ENCODE measurements at regions not wholly inside any gene's neighbourhood (a gene's known extent, or its start where the extent isn't known, plus 50 kb on each side); places are given as distances from the start of the nearest gene placed in this dataset.
"Not testable (repeated sequence)": the region's sequence is repeated elsewhere in the genome, so short reads cannot be mapped to it uniquely, and the experiment has no call there.

- H3K4me3 Mint-ChIP-seq; H3K4me1 Mint-ChIP-seq; H3K9me3 Mint-ChIP-seq; H3K36me3 Mint-ChIP-seq; H3K27ac Mint-ChIP-seq; H3K27me3 Mint-ChIP-seq; ATAC-seq (replicated peaks): not testable (repeated sequence)
- peak; percentile 4 for DNase-seq
Measured at GRCh38 chrX:35443091-35443582, 355.0 kb upstream of the MAGEB16 start.

- H3K4me3 Mint-ChIP-seq, result no peak overlapping the region
- ATAC-seq (replicated peaks) (no peak), DNase-seq (no peak)
- H3K27ac Mint-ChIP-seq, result no peak overlapping the region
- H3K36me3 Mint-ChIP-seq, result no peaks in the 10 kb centered on the region
- H3K27me3 Mint-ChIP-seq, result no peaks in the 10 kb centered on the region
- no peaks in the 10 kb centered on the region for H3K4me1 Mint-ChIP-seq
- no peaks in the 10 kb centered on the region for H3K9me3 Mint-ChIP-seq
Measured at GRCh38 chrX:35444671-35445355, 353.3 kb upstream of the MAGEB16 start.

DNA sequence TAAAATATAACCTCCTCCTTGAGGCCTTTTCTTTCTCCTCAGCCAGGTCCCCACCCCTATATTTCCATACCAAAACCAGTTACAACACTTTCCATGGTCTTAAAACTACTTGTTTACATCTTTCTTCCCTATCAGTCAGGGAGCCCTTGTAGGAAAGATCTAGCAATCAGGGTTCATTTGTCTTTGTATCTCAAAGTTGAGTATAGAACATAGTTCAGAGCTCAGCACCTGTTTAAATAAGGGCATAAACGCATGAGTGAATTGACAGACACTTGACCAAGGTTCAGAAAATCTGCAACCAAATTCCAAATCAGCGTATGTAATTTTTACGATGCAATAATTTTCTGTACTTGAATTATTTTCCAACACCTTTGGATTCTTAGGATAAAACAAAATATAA, 352.2 kb upstream of the MAGEB16 start:
- H3K27me3 Mint-ChIP-seq, result no peaks in the 10 kb centered on the region
- H3K4me3 Mint-ChIP-seq, result no peak overlapping the region
- no peaks in the 10 kb centered on the region for H3K9me3 Mint-ChIP-seq
- no peaks in the 10 kb centered on the region for H3K4me1 Mint-ChIP-seq
- H3K27ac Mint-ChIP-seq, result no peak overlapping the region
- ATAC-seq (replicated peaks) (no peak), DNase-seq (no peak)
- H3K36me3 Mint-ChIP-seq, result no peaks in the 10 kb centered on the region

DNA sequence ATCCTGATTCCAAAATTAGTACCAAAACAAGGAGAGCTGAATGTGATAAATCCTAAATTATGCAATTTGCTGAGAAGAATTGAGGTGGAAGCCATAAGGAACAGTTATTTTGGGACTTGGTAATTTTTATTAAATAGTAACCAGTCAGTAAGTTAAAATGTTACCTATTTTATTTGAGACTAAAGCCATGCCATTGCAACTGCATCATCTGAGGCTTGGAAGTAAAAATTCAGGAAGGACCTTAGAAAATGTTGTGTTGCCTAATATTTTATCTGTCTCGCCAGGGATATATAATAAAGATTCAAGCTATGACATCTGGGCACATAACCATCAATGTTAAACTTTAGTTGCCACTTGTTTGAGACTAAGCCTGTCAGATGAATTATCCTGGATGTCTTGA, 341.3 kb upstream of the MAGEB16 start:
- no peak overlapping the region for H3K27ac Mint-ChIP-seq
- no peaks in the 10 kb centered on the region for H3K36me3 Mint-ChIP-seq
- no peaks in the 10 kb centered on the region for H3K27me3 Mint-ChIP-seq
- DNase-seq, result no peak
- H3K4me3 Mint-ChIP-seq, result no peak overlapping the region
- ATAC-seq (replicated peaks), result no peak
- no peaks in the 10 kb centered on the region for H3K4me1 Mint-ChIP-seq
- H3K9me3 Mint-ChIP-seq, result peaks cover 0 to 1% of the 10 kb centered on the region in 2 donors

DNA sequence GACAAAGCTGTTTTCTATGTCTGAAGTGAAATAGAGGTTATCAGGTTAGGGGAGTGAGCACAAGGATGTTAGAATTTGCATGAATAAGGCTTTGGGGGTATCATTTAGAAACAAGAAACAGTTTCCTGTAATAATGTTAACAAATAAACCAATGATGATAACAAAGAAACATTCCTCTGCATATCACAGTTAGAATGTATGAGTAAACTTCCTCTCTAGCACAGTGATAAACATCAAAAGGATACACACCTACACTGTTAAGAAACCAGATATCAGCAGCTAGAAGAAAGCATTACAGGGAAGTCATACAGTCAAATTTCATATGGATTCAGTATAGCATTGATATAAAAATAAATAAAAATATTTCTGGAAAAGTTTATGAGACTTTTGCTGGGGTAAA, 340.0 kb upstream of the MAGEB16 start:
- Mint-ChIP-seq H3K9me3 (peaks cover under 1 to 1% of the 10 kb centered on the region in 2 donors), H3K4me1 (no peaks in the 10 kb centered on the region), H3K27me3 (no peaks in the 10 kb centered on the region), H3K36me3 (no peaks in the 10 kb centered on the region), H3K4me3 (no peak overlapping the region), H3K27ac (no peak overlapping the region)
- DNase-seq (no peak), ATAC-seq (replicated peaks) (no peak)

- Mint-ChIP-seq H3K27me3 (no peaks in the 10 kb centered on the region), H3K4me3 (no peak overlapping the region), H3K27ac (no peak overlapping the region), H3K36me3 (no peaks in the 10 kb centered on the region), H3K4me1 (no peaks in the 10 kb centered on the region), H3K9me3 (peaks cover 1 to 6% of the 10 kb centered on the region in 2 donors)
- ATAC-seq (replicated peaks) (no peak), DNase-seq (no peak)
Measured at GRCh38 chrX:35461164-35461563, 337.0 kb upstream of the MAGEB16 start.

- not testable (repeated sequence) for ATAC-seq (replicated peaks); H3K4me3 Mint-ChIP-seq; H3K4me1 Mint-ChIP-seq; H3K36me3 Mint-ChIP-seq; H3K27ac Mint-ChIP-seq; DNase-seq; H3K27me3 Mint-ChIP-seq; H3K9me3 Mint-ChIP-seq
Measured at GRCh38 chrX:35496671-35497070, 301.5 kb upstream of the MAGEB16 start.

DNA sequence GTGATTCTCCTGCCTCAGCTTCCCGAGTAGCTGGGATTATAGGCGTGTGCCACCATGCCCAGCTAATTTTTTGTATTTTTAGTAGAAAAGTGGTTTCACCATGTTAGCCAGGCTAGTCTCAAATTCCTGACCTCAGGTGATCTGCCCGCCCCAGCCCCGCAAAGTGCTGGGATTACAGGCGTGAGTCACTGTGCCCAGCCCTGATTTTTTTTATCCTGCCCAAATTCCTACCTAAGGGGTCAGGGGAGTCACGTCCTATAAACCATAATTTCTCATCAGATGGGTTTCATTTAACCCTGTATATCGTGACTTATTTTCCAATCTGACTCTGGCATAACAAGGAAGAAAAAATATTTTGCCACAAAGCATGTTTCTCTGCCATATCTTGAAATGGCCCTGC, 300.7 kb upstream of the MAGEB16 start:
- not testable (repeated sequence) for H3K27ac Mint-ChIP-seq; ATAC-seq (replicated peaks); H3K27me3 Mint-ChIP-seq; DNase-seq; H3K36me3 Mint-ChIP-seq; H3K4me1 Mint-ChIP-seq; H3K9me3 Mint-ChIP-seq; H3K4me3 Mint-ChIP-seq

DNA sequence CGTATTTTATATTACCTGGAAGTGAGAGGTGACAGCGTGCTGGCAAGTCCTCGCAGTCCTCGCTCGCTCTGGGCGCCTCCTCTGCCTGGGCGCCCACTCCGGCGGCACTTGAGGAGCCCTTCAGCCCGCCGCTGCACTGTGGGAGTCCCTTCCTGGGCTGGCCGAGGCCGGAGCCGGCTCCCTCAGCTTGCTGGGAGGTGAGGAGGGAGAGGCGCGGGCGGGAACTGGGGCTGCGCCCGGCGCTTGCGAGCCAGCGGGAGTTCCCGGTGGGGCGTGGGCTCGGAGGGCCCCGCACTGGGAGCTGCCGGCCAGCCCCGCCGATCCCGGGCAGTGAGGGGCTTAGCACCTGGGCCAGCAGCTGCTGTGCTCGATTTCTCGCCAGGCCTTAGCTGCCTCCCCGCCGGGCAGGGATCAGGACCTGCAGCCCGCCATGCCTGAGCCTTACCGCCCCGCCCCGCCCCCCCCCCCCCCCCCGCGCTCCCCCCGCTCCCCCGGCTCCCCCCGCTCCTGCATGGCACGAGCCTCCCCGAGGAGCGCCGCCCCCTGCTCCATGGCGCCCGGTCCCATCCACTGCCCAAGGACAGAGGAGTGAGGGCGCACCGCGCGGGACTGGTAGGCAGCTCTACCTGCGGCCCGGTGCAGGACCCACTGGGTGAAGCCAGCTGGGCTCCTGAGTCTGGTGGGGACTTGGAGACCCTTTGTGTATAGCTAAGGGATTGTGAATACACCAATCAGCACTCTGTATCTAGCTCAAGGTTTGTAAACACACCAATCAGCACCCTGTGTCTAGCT, 298.9 kb upstream of the MAGEB16 start:
- Mint-ChIP-seq H3K9me3 (no peaks in the 10 kb centered on the region), H3K27ac (no peak overlapping the region), H3K27me3 (no peaks in the 10 kb centered on the region), H3K36me3 (no peaks in the 10 kb centered on the region), H3K4me3 (no peak overlapping the region), H3K4me1 (no peaks in the 10 kb centered on the region)
- DNase-seq (no peak), ATAC-seq (replicated peaks) (no peak)

DNA sequence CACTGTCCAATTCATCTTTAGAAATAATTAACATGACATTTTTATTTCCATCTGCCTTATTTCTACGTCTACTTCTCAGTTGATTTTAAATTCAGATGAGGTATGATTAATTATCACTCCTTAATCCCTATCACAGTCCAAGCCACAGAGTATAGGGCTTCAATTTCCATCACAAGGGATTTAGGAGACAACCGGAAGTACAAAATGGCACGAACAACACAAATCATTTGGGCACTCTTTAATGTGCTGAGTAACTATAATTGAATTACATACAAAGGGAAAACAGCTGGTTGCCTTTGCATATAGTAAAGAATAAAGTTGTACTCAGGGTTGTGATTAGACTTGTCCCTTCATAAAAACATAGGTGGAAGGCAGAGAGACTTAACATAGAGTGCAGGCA, 290.4 kb upstream of the MAGEB16 start:
- Mint-ChIP-seq H3K27me3 (no peaks in the 10 kb centered on the region), H3K27ac (no peak overlapping the region), H3K4me3 (no peak overlapping the region), H3K36me3 (no peaks in the 10 kb centered on the region), H3K9me3 (peaks cover 1 to 4% of the 10 kb centered on the region in 2 donors), H3K4me1 (no peaks in the 10 kb centered on the region)
- DNase-seq (no peak), ATAC-seq (replicated peaks) (no peak)

- not testable (repeated sequence) for H3K4me1 Mint-ChIP-seq; H3K27me3 Mint-ChIP-seq; H3K4me3 Mint-ChIP-seq; DNase-seq; ATAC-seq (replicated peaks); H3K9me3 Mint-ChIP-seq; H3K27ac Mint-ChIP-seq; H3K36me3 Mint-ChIP-seq
Measured at GRCh38 chrX:35548003-35548402, 250.1 kb upstream of the MAGEB16 start.

DNA sequence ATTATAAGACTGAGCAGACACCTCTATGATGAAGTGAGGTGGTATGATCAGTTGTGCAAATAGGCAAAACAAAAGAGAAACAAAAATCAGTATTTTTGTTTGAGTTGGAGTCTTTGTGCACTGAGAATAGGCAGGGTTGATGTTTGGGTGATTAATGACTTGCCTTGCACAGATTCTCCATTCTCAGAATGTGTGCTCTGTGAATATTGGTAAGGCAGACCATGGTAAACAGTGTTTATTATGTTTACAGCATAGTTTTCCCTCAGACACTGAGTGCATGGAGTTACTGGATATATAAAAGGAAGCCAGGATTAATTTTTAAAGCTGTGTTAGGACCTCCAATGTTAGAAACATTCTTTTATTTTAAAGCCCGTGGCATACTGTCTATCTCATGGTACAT, 240.2 kb upstream of the MAGEB16 start:
- Mint-ChIP-seq H3K27ac (no peak overlapping the region), H3K27me3 (no peaks in the 10 kb centered on the region), H3K4me3 (no peak overlapping the region), H3K9me3 (no peaks in the 10 kb centered on the region), H3K4me1 (no peaks in the 10 kb centered on the region), H3K36me3 (no peaks in the 10 kb centered on the region)
- ATAC-seq (replicated peaks) (no peak), DNase-seq (no peak)

GRCh38 chrX:35561985-35562384, 236.2 kb upstream of the MAGEB16 start:
- H3K4me1 Mint-ChIP-seq, result no peaks in the 10 kb centered on the region
- no peaks in the 10 kb centered on the region for H3K36me3 Mint-ChIP-seq
- DNase-seq (no peak), ATAC-seq (replicated peaks) (no peak)
- H3K27ac Mint-ChIP-seq, result no peak overlapping the region
- no peak overlapping the region for H3K4me3 Mint-ChIP-seq
- H3K27me3 Mint-ChIP-seq, result no peaks in the 10 kb centered on the region
- no peaks in the 10 kb centered on the region for H3K9me3 Mint-ChIP-seq

GRCh38 chrX:35562395-35562794, 235.7 kb upstream of the MAGEB16 start:
- Mint-ChIP-seq H3K4me3 (no peak overlapping the region), H3K9me3 (no peaks in the 10 kb centered on the region)
- ATAC-seq (replicated peaks), result no peak

DNA sequence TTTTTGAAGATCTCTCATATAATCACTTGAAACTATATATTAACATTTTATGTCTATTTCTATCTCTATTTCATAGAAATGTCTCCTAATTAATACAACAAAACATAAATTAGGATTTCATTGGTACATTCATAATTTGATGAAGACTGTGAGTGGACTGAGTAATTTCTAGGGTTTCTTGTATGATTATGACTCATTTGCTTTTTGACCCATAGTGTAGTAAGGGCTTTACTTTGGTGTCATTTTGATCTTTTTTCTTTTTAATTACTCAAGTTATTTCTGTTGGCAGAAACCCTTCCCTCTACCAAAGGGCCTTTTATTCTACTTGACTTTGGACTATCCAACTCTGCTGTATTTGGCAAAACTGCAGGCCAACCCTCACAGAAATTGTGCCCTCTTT, 207.9 kb upstream of the MAGEB16 start:
- Mint-ChIP-seq H3K9me3 (peaks cover 2 to 4% of the 10 kb centered on the region in 2 donors), H3K4me3 (no peak overlapping the region), H3K27ac (no peak overlapping the region), H3K36me3 (no peaks in the 10 kb centered on the region), H3K4me1 (no peaks in the 10 kb centered on the region), H3K27me3 (no peaks in the 10 kb centered on the region)
- no peak for DNase-seq
- ATAC-seq (replicated peaks), result no peak

More at GRCh38 chrX:35562395-35562794, 235.7 kb upstream of the MAGEB16 start:
- no peak for DNase-seq
- Mint-ChIP-seq H3K4me1 (no peaks in the 10 kb centered on the region), H3K36me3 (no peaks in the 10 kb centered on the region), H3K27me3 (no peaks in the 10 kb centered on the region), H3K27ac (no peak overlapping the region)

Data from stimulated activated naive B cell treated with anti-CD40 and anti-IgM and Interleukin-4, amounts not matched to agents 10 μg/mL and 1 μg/mL and 100 μg/mL, for 72 hours (primary cell).